Prostate gland (tissue), 2 donors: ENCODE measurements at regions not wholly inside any gene's neighbourhood (a gene's known extent, or its start where the extent isn't known, plus 50 kb on each side); places are given as distances from the start of the nearest gene placed in this dataset.
"Not testable (repeated sequence)": the region's sequence is repeated elsewhere in the genome, so short reads cannot be mapped to it uniquely, and the experiment has no call there.

Experiments used
- DNase-seq: peaks from one replicate; pipeline ENCODE4 v3.0.0-alpha.2; 2019; ENCODE audit warnings: low spot score
- H3K27ac ChIP-seq, 2 donors: fragments of 200-600 bp; sonication (generic); 2 replicates each; pipeline ENCODE4 v1.5.1; 2017 to 2019
- H3K27me3 ChIP-seq: fragments of 200-600 bp; sonication (generic); replicated peaks from 2 replicates; pipeline ENCODE4 v1.5.1; 2019; ENCODE audit not compliant: insufficient read depth
- H3K36me3 ChIP-seq, 2 donors: fragments of 200-600 bp; sonication (generic); 1 replicate in 1 of 2; 2 replicates in 1 of 2; pipeline versions ENCODE4 v1.5.1 to v1.8.1; 2017 to 2019
- H3K4me1 ChIP-seq: fragments of 200-600 bp; sonication (generic); replicated peaks from 2 replicates; pipeline ENCODE4 v1.5.1; 2019
- H3K4me3 ChIP-seq, 2 donors: fragments of 200-600 bp; sonication (generic); 2 replicates each; pipeline ENCODE4 v1.5.1; 2017 to 2019
- H3K9me3 ChIP-seq: fragments of 200-600 bp; sonication (generic); 2 replicates; pipeline ENCODE4 v1.5.1; 2017
- POLR2A ChIP-seq: fragments of 450-650 bp; IDR thresholded peaks from one replicate; pipeline ENCODE4 v1.6.1; 2016; ENCODE audit warnings: antibody characterized with exemption, mild to moderate bottlenecking
- POLR2AphosphoS5 ChIP-seq: sonication (generic); formaldehyde crosslinking; IDR thresholded peaks from one replicate; pipeline ENCODE4 v1.6.1; 2017; ENCODE audit warnings: antibody characterized with exemption
- WGBS: methylation state at CpG from one replicate; pipeline ENCODE4 v1.1.5; 2018; 5-methylcytosine and 5-hydroxymethylcytosine counted together
- intact Hi-C: fragments of 100-400 bp; cut with DNase I; formaldehyde crosslinking; loops from one replicate; pipeline ENCODE4 v1.14.2; 2022
- small RNA-seq, 2 donors: library from RNA; depleted of rRNA; stranded (forward); fragments of <200 nt; gene quantifications; one replicate each; pipeline ENCODE3, GENCODE V24; 2016
- TF ChIP-seq, protein P1 (sequence below), 4 experiments: fragments of 200-600 bp in 2 of 4; fragments of 450-650 bp in 2 of 4; sonication (generic) in 2 of 4; IDR thresholded peaks; 1 replicate in 3 of 4; 2 replicates in 1 of 4; pipeline ENCODE4 v1.5.1; 2016 to 2019; ENCODE audit warnings: antibody characterized with exemption in 4 of 4, mild to moderate bottlenecking in 2 of 4, moderate library complexity in 2 of 4

GRCh38 chr5:100992354-100992753 lies 89.3 kb upstream of the ST8SIA4 start:
- no peaks in the 10 kb centered on the region for H3K36me3 ChIP-seq
- 85% methylated on average over 1 of the region's 1 CpG for WGBS
- H3K4me1 ChIP-seq, result no peaks in the 10 kb centered on the region
- no peaks in the 10 kb centered on the region for H3K9me3 ChIP-seq
- TF ChIP-seq, protein P1, sequence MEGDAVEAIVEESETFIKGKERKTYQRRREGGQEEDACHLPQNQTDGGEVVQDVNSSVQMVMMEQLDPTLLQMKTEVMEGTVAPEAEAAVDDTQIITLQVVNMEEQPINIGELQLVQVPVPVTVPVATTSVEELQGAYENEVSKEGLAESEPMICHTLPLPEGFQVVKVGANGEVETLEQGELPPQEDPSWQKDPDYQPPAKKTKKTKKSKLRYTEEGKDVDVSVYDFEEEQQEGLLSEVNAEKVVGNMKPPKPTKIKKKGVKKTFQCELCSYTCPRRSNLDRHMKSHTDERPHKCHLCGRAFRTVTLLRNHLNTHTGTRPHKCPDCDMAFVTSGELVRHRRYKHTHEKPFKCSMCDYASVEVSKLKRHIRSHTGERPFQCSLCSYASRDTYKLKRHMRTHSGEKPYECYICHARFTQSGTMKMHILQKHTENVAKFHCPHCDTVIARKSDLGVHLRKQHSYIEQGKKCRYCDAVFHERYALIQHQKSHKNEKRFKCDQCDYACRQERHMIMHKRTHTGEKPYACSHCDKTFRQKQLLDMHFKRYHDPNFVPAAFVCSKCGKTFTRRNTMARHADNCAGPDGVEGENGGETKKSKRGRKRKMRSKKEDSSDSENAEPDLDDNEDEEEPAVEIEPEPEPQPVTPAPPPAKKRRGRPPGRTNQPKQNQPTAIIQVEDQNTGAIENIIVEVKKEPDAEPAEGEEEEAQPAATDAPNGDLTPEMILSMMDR (IDR thresholded peaks at IDR 0.05), result no peak
- no peak for TF ChIP-seq POLR2AphosphoS5
- TF ChIP-seq POLR2A, result no peak
- DNase-seq, result no peak
- no peaks in the 10 kb centered on the region for H3K27me3 ChIP-seq
- intact Hi-C loops, result no loop called here
- no peak overlapping the region for H3K27ac ChIP-seq
- H3K4me3 ChIP-seq, result no peak overlapping the region

- intact Hi-C loops, H3K4me3 ChIP-seq, H3K9me3 ChIP-seq, H3K27ac ChIP-seq, H3K4me1 ChIP-seq, H3K36me3 ChIP-seq, DNase-seq, H3K27me3 ChIP-seq: not testable (repeated sequence)
- 86% methylated on average over 6 of the region's 6 CpGs for WGBS
Measured at GRCh38 chr5:100983601-100984000, 80.5 kb upstream of the ST8SIA4 start.

DNA sequence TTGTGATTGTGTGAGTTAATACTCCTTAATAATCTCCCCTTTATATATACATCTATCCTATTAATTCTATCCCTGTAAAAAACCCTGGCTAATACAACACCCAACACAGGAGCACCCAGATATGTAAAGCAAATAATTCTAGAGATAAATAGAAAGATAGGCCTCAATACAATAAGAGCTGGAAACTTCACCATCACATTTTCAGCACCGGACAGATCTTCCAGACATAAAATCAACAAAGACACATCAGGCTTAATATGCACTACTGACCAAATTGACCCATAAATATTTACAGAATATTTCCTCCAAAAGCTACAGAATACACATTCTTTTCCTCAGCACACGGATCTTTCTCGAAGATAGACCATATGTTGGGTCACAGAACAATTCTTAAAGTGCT lies 71.0 kb upstream of the ST8SIA4 start:
- TF ChIP-seq POLR2A, result no peak
- DNase-seq, result no peak
- Histone ChIP-seq H3K4me3 (no peak overlapping the region), H3K36me3 (no peaks in the 10 kb centered on the region), H3K27me3 (no peaks in the 10 kb centered on the region), H3K9me3 (no peaks in the 10 kb centered on the region), H3K27ac (no peak overlapping the region), H3K4me1 (no peaks in the 10 kb centered on the region)
- intact Hi-C loops, result no loop called here
- WGBS, result 52% methylated on average over 3 of the region's 3 CpGs

DNA sequence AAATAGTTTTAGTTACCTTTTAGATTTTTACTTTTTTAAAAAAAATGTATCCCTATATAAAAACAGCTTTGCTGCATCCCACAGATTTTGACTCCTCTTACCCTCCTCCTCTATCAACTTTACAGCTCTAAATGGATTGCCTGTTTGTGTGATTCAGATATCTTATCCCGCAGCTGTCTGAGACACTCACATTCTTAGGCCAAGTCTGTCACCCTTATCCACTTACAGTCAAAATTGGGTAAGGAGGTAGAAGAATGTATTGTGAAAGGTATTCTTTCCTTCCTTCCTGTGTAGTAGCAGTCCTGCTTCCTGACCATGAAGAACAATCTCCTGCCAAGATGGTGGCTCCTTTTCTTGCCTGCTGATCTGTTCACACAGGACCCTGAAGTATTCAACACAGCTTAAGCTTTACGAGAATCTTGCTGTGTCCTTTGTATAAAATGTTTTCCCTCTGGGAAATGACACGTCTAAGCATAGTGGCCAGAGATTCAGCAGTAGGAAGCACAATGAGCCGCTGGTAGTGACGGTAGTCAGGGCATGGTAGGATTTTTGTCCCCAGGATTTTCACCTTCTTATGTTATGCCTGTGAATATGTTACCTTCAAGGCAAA lies 67.7 kb upstream of the ST8SIA4 start:
- Histone ChIP-seq H3K4me3 (no peak overlapping the region), H3K36me3 (no peaks in the 10 kb centered on the region), H3K9me3 (no peaks in the 10 kb centered on the region), H3K27me3 (no peaks in the 10 kb centered on the region), H3K4me1 (no peaks in the 10 kb centered on the region), H3K27ac (no peak overlapping the region)
- 73% methylated on average over 5 of the region's 5 CpGs for WGBS
- intact Hi-C loops, result no loop called here
- TF ChIP-seq POLR2A, result no peak
- TF ChIP-seq, protein P1 (IDR thresholded peaks at IDR 0.05), result no peak
- TF ChIP-seq POLR2AphosphoS5, result no peak
- no peak for DNase-seq

DNA sequence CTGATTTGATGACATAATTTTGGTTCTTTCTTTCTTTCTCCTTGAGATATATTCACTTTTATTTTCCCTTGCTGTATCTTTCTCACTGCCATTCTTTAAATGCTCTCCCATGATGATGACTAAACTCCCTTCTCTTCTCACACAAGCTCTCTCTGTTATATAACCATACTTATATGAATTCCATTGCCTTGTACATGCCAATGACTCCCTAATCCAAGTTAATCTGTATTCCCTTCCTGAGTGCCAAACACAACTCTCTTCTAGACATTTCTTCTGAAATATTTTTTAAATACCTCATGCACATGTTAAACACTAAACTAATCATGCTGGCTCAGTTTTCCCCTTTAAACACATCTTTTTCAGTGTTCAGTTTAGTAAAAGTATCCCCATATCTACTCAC lies 62.2 kb upstream of the ST8SIA4 start:
- no peak for DNase-seq
- no peaks in the 10 kb centered on the region for H3K27me3 ChIP-seq
- H3K4me1 ChIP-seq, result no peaks in the 10 kb centered on the region
- no peak overlapping the region for H3K4me3 ChIP-seq
- no peaks in the 10 kb centered on the region for H3K9me3 ChIP-seq
- H3K27ac ChIP-seq, result no peak overlapping the region
- TF ChIP-seq POLR2AphosphoS5 (no peak), POLR2A (no peak)
- TF ChIP-seq, protein P1 (IDR thresholded peaks at IDR 0.05), result no peak
- intact Hi-C loops, result no loop called here
- H3K36me3 ChIP-seq, result no peaks in the 10 kb centered on the region

Small RNA genes lying in the stretch of these regions (small RNA-seq; reads per million reads assigned to genes)
- gene RN7SL802P, result 0 reads per million in 2 donors
- 0 reads per million in 2 donors for gene RNA5SP188
